ENCODE measurements at regions not wholly inside any gene's neighbourhood (a gene's known extent, or its start where the extent isn't known, plus 50 kb on each side); places are given as distances from the start of the nearest gene placed in this dataset.
"Not testable (repeated sequence)": the region's sequence is repeated elsewhere in the genome, so short reads cannot be mapped to it uniquely, and the experiment has no call there.

- no peak for DNase-seq
Measured at GRCh38 chr11:112624431-112624830, 336.8 kb upstream of the NCAM1 start.

- DNase-seq, result not testable (repeated sequence)
Measured at GRCh38 chr11:112624971-112625370, 336.2 kb upstream of the NCAM1 start.

- DNase-seq, result no peak
Measured at GRCh38 chr11:112625814-112626213, 335.4 kb upstream of the NCAM1 start.

GRCh38 chr11:112626731-112627130, 334.5 kb upstream of the NCAM1 start:
- DNase-seq, result no peak

GRCh38 chr11:112627588-112628045, 333.6 kb upstream of the NCAM1 start:
- DNase-seq, result no peak

GRCh38 chr11:112628676-112629075, 332.5 kb upstream of the NCAM1 start:
- DNase-seq, result no peak

GRCh38 chr11:112630496-112630895, 330.7 kb upstream of the NCAM1 start:
- DNase-seq, result no peak

- DNase-seq, result no peak
Measured at GRCh38 chr11:112631333-112631732, 329.9 kb upstream of the NCAM1 start.

GRCh38 chr11:112632866-112633505, 328.2 kb upstream of the NCAM1 start:
- DNase-seq, result no peak

GRCh38 chr11:112634551-112634950, 326.7 kb upstream of the NCAM1 start:
- DNase-seq, result no peak

- no peak for DNase-seq
Measured at GRCh38 chr11:112634995-112635737, 326.1 kb upstream of the NCAM1 start.

GRCh38 chr11:112637076-112637475, 324.1 kb upstream of the NCAM1 start:
- no peak for DNase-seq

- DNase-seq, result no peak
Measured at GRCh38 chr11:112637876-112638275, 323.3 kb upstream of the NCAM1 start.

GRCh38 chr11:112639469-112639868, 321.8 kb upstream of the NCAM1 start:
- no peak for DNase-seq

- no peak for DNase-seq
Measured at GRCh38 chr11:112643416-112643815, 317.8 kb upstream of the NCAM1 start.

GRCh38 chr11:112644410-112645131, 316.6 kb upstream of the NCAM1 start:
- DNase-seq, result no peak

- DNase-seq, result no peak
Measured at GRCh38 chr11:112649856-112650255, 311.4 kb upstream of the NCAM1 start.

GRCh38 chr11:112650527-112650926, 310.7 kb upstream of the NCAM1 start:
- DNase-seq, result no peak

GRCh38 chr11:112651386-112651785, 309.8 kb upstream of the NCAM1 start:
- DNase-seq, result no peak

- DNase-seq, result no peak
Measured at GRCh38 chr11:112652786-112653390, 308.3 kb upstream of the NCAM1 start.

GRCh38 chr11:112655371-112655770, 305.8 kb upstream of the NCAM1 start:
- no peak for DNase-seq

- DNase-seq, result no peak
Measured at GRCh38 chr11:112656772-112657428, 304.3 kb upstream of the NCAM1 start.

GRCh38 chr11:112658431-112658878, 302.8 kb upstream of the NCAM1 start:
- no peak for DNase-seq
